HepG2 (cell line): ENCODE measurements at regions not wholly inside any gene's neighbourhood (a gene's known extent, or its start where the extent isn't known, plus 50 kb on each side); places are given as distances from the start of the nearest gene placed in this dataset.

Experiments used
- ATAC-seq: fragments of 200-7000 bp; cut with Tn5 transposase; 3 replicates; pipeline ENCODE4 v1.9.1; 2020; ENCODE audit warnings: mild to moderate bottlenecking, moderate library complexity
- BruUV-seq: library from RNA; stranded (reverse); fragments of 400-500 nt; replicated peaks from 2 replicates; lab custom pipeline; 2021; lab: Mats Ljungman, UMichigan
- CTCF ChIA-PET: fragments of 300-600 bp; formaldehyde crosslinking; extraction: SDS; loops from one replicate; lab custom pipeline; 2021; ENCODE audit warnings: low total read pairs, inconsistent platforms, low intra/inter-chr PET ratio; lab: Yijun Ruan, JAX
- POLR2A ChIA-PET: fragments of 350-600 bp; sonication (Branson Sonifier 250); formaldehyde crosslinking; loops from one replicate; lab custom pipeline; 2020; ENCODE audit warnings: antibody characterized with exemption, inconsistent platforms; lab: Yijun Ruan, JAX
- DNase-seq: peaks from one replicate; pipeline ENCODE4 v3.0.0-alpha.2; 2015; ENCODE audit warnings: low spot score
- FAIRE-seq: peaks from 3 replicates; lab custom pipeline; 2011; peaks lifted over from hg19 to GRCh38; lab: Jason Lieb, UNC
- H2AFZ ChIP-seq: one replicate; pipeline ENCODE4 v1.6.1; 2011; ENCODE audit warnings: low read length, inconsistent platforms
- H3K27ac ChIP-seq: fragments of 300-600 bp; 3 replicates; pipeline ENCODE4 v1.8.0; 2011; ENCODE audit warnings: mixed run types, mild to moderate bottlenecking, mixed read lengths, low read length, inconsistent platforms; ENCODE audit not compliant: insufficient read depth; ENCODE audit errors: extremely low read length
- H3K27me3 ChIP-seq, 2 experiments: fragments of 200-600 bp in 1 of 2; 2 replicates in 1 of 2; 3 replicates in 1 of 2; pipeline versions ENCODE4 v1.6.0 to v1.8.0; 2011; ENCODE audit warnings: low read length in 2 of 2, mild to moderate bottlenecking in 2 of 2, moderate library complexity in 2 of 2, inconsistent platforms in 1 of 2; ENCODE audit not compliant: insufficient read depth in 2 of 2, control insufficient read depth in 1 of 2
- H3K36me3 ChIP-seq, 2 experiments: fragments of 200-600 bp in 1 of 2; replicated peaks in 1 of 2; 2 replicates in 1 of 2; 3 replicates in 1 of 2; pipeline versions ENCODE4 v1.5.1 to v1.8.0; 2011; ENCODE audit warnings: low read length in 2 of 2, inconsistent platforms in 1 of 2; ENCODE audit not compliant: insufficient read depth in 2 of 2, control insufficient read depth in 1 of 2
- H3K4me1 ChIP-seq: 2 replicates; pipeline ENCODE4 v1.5.1; 2012; ENCODE audit warnings: low read length, inconsistent platforms; ENCODE audit not compliant: insufficient read depth
- H3K4me2 ChIP-seq: 2 replicates; pipeline ENCODE4 v1.6.0; 2011; ENCODE audit warnings: low read depth, low read length, inconsistent platforms
- H3K4me3 ChIP-seq, 3 experiments: fragments of 200-600 bp in 1 of 3; sonication (generic), shearing (Covaris generic) in 1 of 3; replicated peaks in 1 of 3; 2 replicates each; pipeline ENCODE4 v1.5.1; 2011 to 2016; ENCODE audit warnings: low read length in 3 of 3, inconsistent platforms in 2 of 3, low read depth in 2 of 3, mild to moderate bottlenecking in 2 of 3, control low read depth in 1 of 3, mixed read lengths in 1 of 3; ENCODE audit not compliant: insufficient read depth in 1 of 3
- H3K79me2 ChIP-seq: one replicate; pipeline ENCODE4 v1.6.1; 2011; ENCODE audit warnings: low read length, inconsistent platforms; ENCODE audit not compliant: insufficient read depth
- H3K9ac ChIP-seq: 2 replicates; pipeline ENCODE4 v1.6.0; 2011; ENCODE audit warnings: mild to moderate bottlenecking, low read depth, low read length, inconsistent platforms; ENCODE audit not compliant: insufficient read depth
- H3K9me3 ChIP-seq: 2 replicates; pipeline ENCODE4 v1.5.1; 2012; ENCODE audit warnings: mild to moderate bottlenecking, low read length
- H4K20me1 ChIP-seq: 2 replicates; pipeline ENCODE4 v1.6.0; 2011; ENCODE audit warnings: inconsistent platforms, mild to moderate bottlenecking, low read length, moderate library complexity; ENCODE audit not compliant: insufficient read depth
- ARHGAP35 ChIP-seq: sonication (generic); formaldehyde crosslinking; IDR thresholded peaks from 2 replicates; pipeline ENCODE4 v1.9.0; 2022; ENCODE audit warnings: mild to moderate bottlenecking, inconsistent platforms, moderate library complexity, missing genetic modification reagents, borderline replicate concordance
- BRD4 ChIP-seq: sonication (generic); formaldehyde crosslinking; IDR thresholded peaks from 2 replicates; pipeline ENCODE4 v1.4.0; 2020; ENCODE audit warnings: missing genetic modification reagents
- CCDC6 ChIP-seq: sonication (generic); formaldehyde crosslinking; IDR thresholded peaks from 2 replicates; pipeline ENCODE4 v1.8.1; 2022; ENCODE audit warnings: mild to moderate bottlenecking, missing genetic modification reagents, moderate library complexity
- DR1 ChIP-seq: sonication (generic); formaldehyde crosslinking; IDR thresholded peaks from 2 replicates; pipeline ENCODE4 v1.8.0; 2021; ENCODE audit warnings: mild to moderate bottlenecking, missing genetic modification reagents, inconsistent platforms
- E2F2 ChIP-seq: sonication (generic); formaldehyde crosslinking; IDR thresholded peaks from 2 replicates; pipeline ENCODE4 v1.4.0; 2020; ENCODE audit warnings: missing genetic modification reagents, borderline replicate concordance
- KDM2A ChIP-seq: sonication (generic); formaldehyde crosslinking; IDR thresholded peaks from 2 replicates; pipeline ENCODE4 v1.4.0; 2020; ENCODE audit warnings: low read depth, missing genetic modification reagents, borderline replicate concordance
- KMT2A ChIP-seq: sonication (generic); formaldehyde crosslinking; IDR thresholded peaks from 2 replicates; pipeline ENCODE4 v1.4.0; 2020; ENCODE audit warnings: missing genetic modification reagents
- PBX3 ChIP-seq: sonication (generic); formaldehyde crosslinking; IDR thresholded peaks from 2 replicates; pipeline ENCODE4 v1.8.1; 2023; ENCODE audit warnings: missing genetic modification reagents, inconsistent platforms, borderline replicate concordance
- PHF8 ChIP-seq: sonication (generic); formaldehyde crosslinking; IDR thresholded peaks from 2 replicates; pipeline ENCODE4 v1.5.0; 2020; ENCODE audit warnings: missing genetic modification reagents
- TCF7L2 ChIP-seq: IDR thresholded peaks from 2 replicates; pipeline ENCODE4 v1.6.1; 2011; ENCODE audit warnings: mild to moderate bottlenecking, low read depth, low read length, moderate library complexity
- ZBTB38 ChIP-seq: sonication (generic); formaldehyde crosslinking; IDR thresholded peaks from 2 replicates; pipeline ENCODE4 v1.5.1; 2020; ENCODE audit warnings: mild to moderate bottlenecking, missing genetic modification reagents
- ZSCAN31 ChIP-seq: sonication (generic); formaldehyde crosslinking; IDR thresholded peaks from 2 replicates; pipeline ENCODE4 v1.5.0; 2020; ENCODE audit warnings: low read depth, mild to moderate bottlenecking, missing genetic modification reagents
- ZUFSP ChIP-seq: sonication (generic); formaldehyde crosslinking; IDR thresholded peaks from 2 replicates; pipeline ENCODE4 v1.9.0; 2021; ENCODE audit warnings: missing genetic modification reagents, mild to moderate bottlenecking, borderline replicate concordance
- WGBS: methylation state at CpG from one replicate; pipeline ENCODE4 v1.1.6; 2017; ENCODE audit warnings: low lambda C conversion rate; 5-methylcytosine and 5-hydroxymethylcytosine counted together
- in situ Hi-C: cut with HindIII; loops from 2 replicates; pipeline ENCODE4 v1.10.0; 2017; ENCODE audit warnings: low pct_unique_long_range_greater_than_20kb; ENCODE audit not compliant: extremely low pct_ligation_motif_present
- intact Hi-C: fragments of 100-400 bp; cut with micrococcal nuclease; formaldehyde crosslinking; loops from one replicate; pipeline ENCODE4 v1.10.0; 2022; ENCODE audit not compliant: unreplicated experiment
- TF ChIP-seq, protein P1 (sequence below): IDR thresholded peaks from 2 replicates; pipeline ENCODE4 v1.6.1; 2016; ENCODE audit warnings: mild to moderate bottlenecking, missing biosample characterization, missing genetic modification reagents
- TF ChIP-seq, protein P2 (sequence below): sonication (generic); formaldehyde crosslinking; conservative IDR thresholded peaks from 2 replicates; pipeline ENCODE4 v1.4.0; 2020; ENCODE audit warnings: missing genetic modification reagents

DNA sequence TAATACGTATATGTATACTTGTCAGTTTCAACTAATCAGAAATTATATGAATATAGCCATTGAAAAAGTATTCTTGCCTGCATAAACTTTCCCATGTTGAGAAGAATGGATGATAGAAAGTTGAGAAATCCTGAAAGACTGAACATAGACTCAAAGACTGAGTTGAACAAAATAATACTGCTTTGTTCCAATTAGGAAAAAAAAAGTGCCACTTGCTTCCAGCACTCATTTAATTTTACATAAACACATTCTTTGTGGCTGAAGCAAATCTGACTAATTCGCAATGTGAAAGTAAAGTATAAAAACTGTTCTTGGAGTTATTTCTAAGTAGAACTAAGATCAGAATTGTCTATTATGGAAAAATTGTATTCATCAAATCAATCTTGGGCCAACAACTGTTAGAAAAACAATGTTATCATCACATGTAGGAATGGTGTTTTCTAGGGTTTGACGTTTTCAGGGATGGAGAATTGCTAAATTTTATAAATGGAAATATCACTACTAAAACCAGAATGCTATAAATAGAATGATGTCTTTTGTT, 2334.6 kb downstream of the PCDH7 start:
- Histone ChIP-seq H4K20me1 (no peaks in the 10 kb centered on the region), H3K27me3 (no peaks in the 10 kb centered on the region), H3K36me3 (no peaks in the 10 kb centered on the region), H3K79me2 (no peaks in the 10 kb centered on the region), H3K9me3 (no peaks in the 10 kb centered on the region), H3K4me3 (no peak overlapping the region), H3K4me2 (no peak overlapping the region), H2AFZ (no peak overlapping the region), H3K4me1 (no peaks in the 10 kb centered on the region), H3K27ac (no peak overlapping the region), H3K9ac (no peak overlapping the region)
- 21% methylated on average over 3 of the region's 3 CpGs for WGBS
- in situ Hi-C loops (no loop called here), intact Hi-C loops (no loop called here)
- DNase-seq (no peak), ATAC-seq (no peak)
- CTCF ChIA-PET = no interaction called here
- BruUV-seq = no TSS peak
- POLR2A ChIA-PET = no interaction called here
- TF ChIP-seq BRD4 (CRISPR knock-in tag) (no peak), KDM2A (CRISPR knock-in tag) (no peak), PBX3 (CRISPR knock-in tag) (no peak), ZUFSP (CRISPR knock-in tag) (no peak), E2F2 (CRISPR knock-in tag) (no peak), ARHGAP35 (no peak), PHF8 (CRISPR knock-in tag) (no peak), DR1 (CRISPR knock-in tag) (no peak), TCF7L2 (no peak), ZBTB38 (CRISPR knock-in tag) (no peak), ZSCAN31 (CRISPR knock-in tag) (no peak), KMT2A (CRISPR knock-in tag) (no peak), CCDC6 (CRISPR knock-in tag) (no peak)
- TF ChIP-seq, protein P1, sequence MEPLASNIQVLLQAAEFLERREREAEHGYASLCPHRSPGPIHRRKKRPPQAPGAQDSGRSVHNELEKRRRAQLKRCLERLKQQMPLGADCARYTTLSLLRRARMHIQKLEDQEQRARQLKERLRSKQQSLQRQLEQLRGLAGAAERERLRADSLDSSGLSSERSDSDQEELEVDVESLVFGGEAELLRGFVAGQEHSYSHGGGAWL (CRISPR knock-in tag) = no peak
- TF ChIP-seq, protein P2, sequence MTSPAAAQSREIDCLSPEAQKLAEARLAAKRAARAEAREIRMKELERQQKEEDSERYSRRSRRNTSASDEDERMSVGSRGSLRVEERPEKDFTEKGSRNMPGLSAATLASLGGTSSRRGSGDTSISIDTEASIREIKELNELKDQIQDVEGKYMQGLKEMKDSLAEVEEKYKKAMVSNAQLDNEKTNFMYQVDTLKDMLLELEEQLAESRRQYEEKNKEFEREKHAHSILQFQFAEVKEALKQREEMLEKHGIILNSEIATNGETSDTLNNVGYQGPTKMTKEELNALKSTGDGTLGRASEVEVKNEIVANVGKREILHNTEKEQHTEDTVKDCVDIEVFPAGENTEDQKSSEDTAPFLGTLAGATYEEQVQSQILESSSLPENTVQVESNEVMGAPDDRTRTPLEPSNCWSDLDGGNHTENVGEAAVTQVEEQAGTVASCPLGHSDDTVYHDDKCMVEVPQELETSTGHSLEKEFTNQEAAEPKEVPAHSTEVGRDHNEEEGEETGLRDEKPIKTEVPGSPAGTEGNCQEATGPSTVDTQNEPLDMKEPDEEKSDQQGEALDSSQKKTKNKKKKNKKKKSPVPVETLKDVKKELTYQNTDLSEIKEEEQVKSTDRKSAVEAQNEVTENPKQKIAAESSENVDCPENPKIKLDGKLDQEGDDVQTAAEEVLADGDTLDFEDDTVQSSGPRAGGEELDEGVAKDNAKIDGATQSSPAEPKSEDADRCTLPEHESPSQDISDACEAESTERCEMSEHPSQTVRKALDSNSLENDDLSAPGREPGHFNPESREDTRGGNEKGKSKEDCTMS (CRISPR knock-in tag) = no peak
- TF ChIP-seq, all 625 proteins: peak for 0
- no peak for FAIRE-seq
